ENCODE measurements at regions not wholly inside any gene's neighbourhood (a gene's known extent, or its start where the extent isn't known, plus 50 kb on each side); places are given as distances from the start of the nearest gene placed in this dataset.

DNA sequence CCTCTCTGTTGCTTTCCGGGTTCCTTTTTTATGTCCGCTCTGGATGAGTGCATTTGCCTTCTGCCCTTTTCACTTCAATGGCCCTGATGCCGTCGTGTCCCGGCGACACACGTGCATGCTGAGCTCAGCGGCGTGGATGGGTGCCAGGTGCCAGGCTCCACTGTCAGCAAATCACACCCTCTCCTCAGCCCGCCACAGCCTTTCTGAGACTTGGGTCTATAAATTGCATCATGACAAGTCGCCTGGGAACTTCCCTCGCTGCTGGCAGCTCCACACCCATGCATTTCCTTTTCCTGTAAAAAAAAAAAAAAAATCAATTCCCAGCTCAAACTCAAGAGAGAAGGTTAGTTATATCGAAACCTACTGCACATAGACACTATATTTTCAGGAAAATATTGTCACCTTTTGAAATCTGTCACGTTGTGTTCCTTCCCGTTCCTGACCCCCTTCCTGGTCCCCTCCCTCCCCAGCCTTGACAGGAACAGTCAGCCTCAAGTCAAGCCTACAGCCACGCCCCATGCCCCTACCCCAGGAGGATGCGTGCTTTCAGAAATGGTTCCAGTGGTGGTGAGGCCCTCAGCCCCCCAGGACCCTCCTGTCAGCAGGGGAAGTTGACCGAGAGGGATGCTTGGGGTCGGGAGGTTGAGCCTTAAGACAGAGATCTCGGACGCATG is 110.3 kb upstream of the PTCH1 start:
- TF ChIP-seq, protein P1, sequence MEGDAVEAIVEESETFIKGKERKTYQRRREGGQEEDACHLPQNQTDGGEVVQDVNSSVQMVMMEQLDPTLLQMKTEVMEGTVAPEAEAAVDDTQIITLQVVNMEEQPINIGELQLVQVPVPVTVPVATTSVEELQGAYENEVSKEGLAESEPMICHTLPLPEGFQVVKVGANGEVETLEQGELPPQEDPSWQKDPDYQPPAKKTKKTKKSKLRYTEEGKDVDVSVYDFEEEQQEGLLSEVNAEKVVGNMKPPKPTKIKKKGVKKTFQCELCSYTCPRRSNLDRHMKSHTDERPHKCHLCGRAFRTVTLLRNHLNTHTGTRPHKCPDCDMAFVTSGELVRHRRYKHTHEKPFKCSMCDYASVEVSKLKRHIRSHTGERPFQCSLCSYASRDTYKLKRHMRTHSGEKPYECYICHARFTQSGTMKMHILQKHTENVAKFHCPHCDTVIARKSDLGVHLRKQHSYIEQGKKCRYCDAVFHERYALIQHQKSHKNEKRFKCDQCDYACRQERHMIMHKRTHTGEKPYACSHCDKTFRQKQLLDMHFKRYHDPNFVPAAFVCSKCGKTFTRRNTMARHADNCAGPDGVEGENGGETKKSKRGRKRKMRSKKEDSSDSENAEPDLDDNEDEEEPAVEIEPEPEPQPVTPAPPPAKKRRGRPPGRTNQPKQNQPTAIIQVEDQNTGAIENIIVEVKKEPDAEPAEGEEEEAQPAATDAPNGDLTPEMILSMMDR (IDR thresholded peaks at IDR 0.05; ENCODE audit: poor library complexity): no peak
- TF ChIP-seq EZH2phosphoT487 (IDR thresholded peaks at IDR 0.05; ENCODE audit: low read depth, severe bottlenecking, unreplicated experiment) (no peak), EZH2 (IDR thresholded peaks at IDR 0.05; ENCODE audit: borderline replicate concordance) (no peak)
